ENCODE measurements at regions not wholly inside any gene's neighbourhood (a gene's known extent, or its start where the extent isn't known, plus 50 kb on each side); places are given as distances from the start of the nearest gene placed in this dataset.

DNA sequence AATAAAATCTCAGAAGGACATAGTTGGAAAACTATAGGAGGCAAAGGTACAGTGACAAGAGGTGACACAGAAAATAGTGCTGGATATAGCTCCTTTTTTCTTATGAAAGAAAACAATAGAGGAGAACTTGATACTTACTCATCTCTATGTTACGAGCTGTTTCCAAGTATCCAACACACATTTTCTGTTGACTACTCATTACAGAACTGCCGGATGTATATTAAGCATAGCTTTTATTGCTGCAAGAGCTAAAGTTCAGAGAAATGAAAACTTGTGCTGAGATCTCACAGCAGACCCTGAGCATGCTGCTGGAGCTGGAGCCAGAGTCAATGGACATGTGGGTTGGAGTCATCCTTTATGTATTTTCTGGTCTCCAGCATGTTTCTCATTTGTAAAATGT is 210.0 kb upstream of the NT5C1B start:
- Histone ChIP-seq H3K4me3 (no peak overlapping the region), H3K27me3 (no peaks in the 10 kb centered on the region), H3K9me3 (no peaks in the 10 kb centered on the region), H3K4me1 (ENCODE audit: insufficient read depth) (no peaks in the 10 kb centered on the region), H3K27ac (no peak overlapping the region), H3K36me3 (no peaks in the 10 kb centered on the region)
- intact Hi-C loops (cut with DNase I) = no loop called here
- 95 to 98% (median 98%) methylated on average over 2 of the region's 2 CpGs for WGBS, 3 donors
- TF ChIP-seq EP300 (IDR thresholded peaks at IDR 0.05) (no peak), POLR2A (IDR thresholded peaks at IDR 0.05) (no peak)
- DNase-seq = no peak

DNA sequence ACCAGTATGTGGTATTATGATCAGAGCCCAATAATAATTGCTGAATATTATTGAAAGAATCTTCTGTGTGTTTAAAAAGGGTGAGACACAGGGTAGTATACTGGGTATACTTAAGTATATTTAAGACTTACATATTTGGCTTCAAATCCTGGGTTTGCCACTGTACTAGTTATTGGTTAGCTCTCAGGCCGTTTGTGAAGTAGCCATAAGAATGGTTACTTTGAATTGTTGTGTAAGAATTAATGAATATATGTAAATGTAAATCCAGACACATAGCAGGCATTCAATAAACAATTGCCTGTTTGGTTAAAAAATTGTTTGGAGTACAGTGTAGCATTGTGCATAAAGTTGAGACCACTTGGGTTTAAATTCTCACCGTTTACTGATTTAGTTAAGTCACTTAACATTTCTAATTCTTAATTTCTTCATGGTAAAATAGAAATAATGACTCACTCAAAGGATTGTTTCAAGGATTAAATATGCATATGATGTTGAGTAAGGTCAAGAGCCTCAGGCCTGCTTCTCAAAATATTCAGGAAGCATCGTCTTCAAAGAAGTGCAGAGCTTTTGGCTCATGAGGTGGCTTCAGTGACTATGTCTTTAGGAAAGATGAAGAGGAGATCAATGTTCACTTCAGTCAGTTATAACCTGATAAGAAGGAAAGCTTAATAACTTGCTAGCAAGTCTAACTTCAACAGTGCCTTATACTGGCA is 207.9 kb upstream of the NT5C1B start:
- intact Hi-C loops (cut with DNase I) = no loop called here
- Histone ChIP-seq H3K4me1 (ENCODE audit: insufficient read depth) (no peaks in the 10 kb centered on the region), H3K27ac (no peak overlapping the region), H3K4me3 (no peak overlapping the region), H3K27me3 (no peaks in the 10 kb centered on the region), H3K9me3 (no peaks in the 10 kb centered on the region), H3K36me3 (no peaks in the 10 kb centered on the region)
- TF ChIP-seq CTCF (IDR thresholded peaks at IDR 0.05) (no peak), EP300 (IDR thresholded peaks at IDR 0.05) (no peak)
- WGBS, 3 donors = 91 to 95% (median 93%) methylated on average over 3 of the region's 3 CpGs
- DNase-seq = no peak

- TF ChIP-seq EP300 (IDR thresholded peaks at IDR 0.05) (no peak), POLR2A (IDR thresholded peaks at IDR 0.05) (no peak), CTCF (IDR thresholded peaks at IDR 0.05) (no peak)
- H3K27ac ChIP-seq = no peak overlapping the region
- H3K4me3 ChIP-seq = no peak overlapping the region
- no peaks in the 10 kb centered on the region for H3K36me3 ChIP-seq
- H3K4me1 ChIP-seq (ENCODE audit: insufficient read depth) = no peaks in the 10 kb centered on the region
- no peaks in the 10 kb centered on the region for H3K27me3 ChIP-seq
- intact Hi-C loops (cut with DNase I) = no loop called here
- DNase-seq = no peak
- H3K9me3 ChIP-seq = no peaks in the 10 kb centered on the region
- WGBS, 3 donors = 40 to 53% (median 41%) methylated on average over 1 of the region's 1 CpG
Measured at GRCh38 chr2:18795906-18796305, 206.5 kb upstream of the NT5C1B start.

GRCh38 chr2:18792684-18793083 is 203.3 kb upstream of the NT5C1B start:
- no peaks in the 10 kb centered on the region for H3K36me3 ChIP-seq
- no peak for TF ChIP-seq CTCF (IDR thresholded peaks at IDR 0.05)
- TF ChIP-seq EP300 (IDR thresholded peaks at IDR 0.05) = no peak
- TF ChIP-seq POLR2A (IDR thresholded peaks at IDR 0.05) = no peak
- H3K27ac ChIP-seq = no peak overlapping the region
- H3K9me3 ChIP-seq = no peaks in the 10 kb centered on the region
- 79 to 90% (median 89%) methylated on average over 6 of the region's 6 CpGs for WGBS, 3 donors
- no peaks in the 10 kb centered on the region for H3K4me1 ChIP-seq (ENCODE audit: insufficient read depth)
- no peak overlapping the region for H3K4me3 ChIP-seq
- no peak for DNase-seq
- intact Hi-C loops (cut with DNase I) = no loop called here
- no peaks in the 10 kb centered on the region for H3K27me3 ChIP-seq

- Histone ChIP-seq H3K36me3 (no peaks in the 10 kb centered on the region), H3K9me3 (no peaks in the 10 kb centered on the region), H3K4me3 (no peak overlapping the region), H3K4me1 (ENCODE audit: insufficient read depth) (no peaks in the 10 kb centered on the region), H3K27ac (no peak overlapping the region), H3K27me3 (no peaks in the 10 kb centered on the region)
- no peak for DNase-seq
- 36 to 37% (median 36%) methylated on average over 3 of the region's 3 CpGs for WGBS, 3 donors
- intact Hi-C loops (cut with DNase I) = no loop called here
- no peak for TF ChIP-seq CTCF (IDR thresholded peaks at IDR 0.05)
- no peak for TF ChIP-seq EP300 (IDR thresholded peaks at IDR 0.05)
- no peak for TF ChIP-seq POLR2A (IDR thresholded peaks at IDR 0.05)
Measured at GRCh38 chr2:18792226-18792629, 202.9 kb upstream of the NT5C1B start.

All from ovary (tissue), 7 donors.